Lower lobe of right lung (tissue), 2 donors: ENCODE measurements at regions not wholly inside any gene's neighbourhood (a gene's known extent, or its start where the extent isn't known, plus 50 kb on each side); places are given as distances from the start of the nearest gene placed in this dataset.

ENCODE experiments used
- ATAC-seq, 2 donors: fragments of 200-7000 bp; cut with Tn5 transposase; one replicate each; pipeline ENCODE4 v1.9.1; 2020 to 2022; ENCODE audit warnings: mild to moderate bottlenecking in 2 of 2, moderate library complexity in 2 of 2
- DNase-seq: peaks from one replicate; pipeline ENCODE4 v3.0.0-alpha.2; 2020
- H3K27ac ChIP-seq: fragments of 200-600 bp; one replicate; pipeline ENCODE4 v1.8.0; 2022
- H3K27me3 ChIP-seq: fragments of 200-600 bp; one replicate; pipeline ENCODE4 v1.8.0; 2022; ENCODE audit warnings: low read depth
- H3K36me3 ChIP-seq: fragments of 200-600 bp; one replicate; pipeline ENCODE4 v1.8.0; 2022; ENCODE audit warnings: mild to moderate bottlenecking
- H3K4me1 ChIP-seq: fragments of 200-600 bp; one replicate; pipeline ENCODE4 v1.8.0; 2022
- H3K4me3 ChIP-seq: fragments of 200-600 bp; one replicate; pipeline ENCODE4 v1.8.0; 2022; ENCODE audit warnings: mild to moderate bottlenecking
- H3K9me3 ChIP-seq: fragments of 200-600 bp; one replicate; pipeline ENCODE4 v1.8.0; 2022
- CTCF ChIP-seq: fragments of 200-600 bp; IDR thresholded peaks from one replicate; pipeline ENCODE4 v1.8.0; 2022; ENCODE audit warnings: antibody characterized with exemption, mild to moderate bottlenecking
- intact Hi-C: fragments of 100-400 bp; cut with DNase I; formaldehyde crosslinking; loops from one replicate; pipeline ENCODE4 v1.11.0; 2022
- donor health status: DM: no; HTN: yes; CAD: no; lungs with severe emphysema.

GRCh38 chr4:126874533-126874932, 758.2 kb upstream of the INTU start:
- intact Hi-C loops: no loop called here
- Histone ChIP-seq H3K27me3 (no peaks in the 10 kb centered on the region), H3K4me1 (no peaks in the 10 kb centered on the region), H3K9me3 (peaks cover 4% of the 10 kb centered on the region), H3K27ac (no peak overlapping the region), H3K36me3 (no peaks in the 10 kb centered on the region), H3K4me3 (no peak overlapping the region)
- no peak for ATAC-seq
- no peak for TF ChIP-seq CTCF
- no peak for DNase-seq

DNA sequence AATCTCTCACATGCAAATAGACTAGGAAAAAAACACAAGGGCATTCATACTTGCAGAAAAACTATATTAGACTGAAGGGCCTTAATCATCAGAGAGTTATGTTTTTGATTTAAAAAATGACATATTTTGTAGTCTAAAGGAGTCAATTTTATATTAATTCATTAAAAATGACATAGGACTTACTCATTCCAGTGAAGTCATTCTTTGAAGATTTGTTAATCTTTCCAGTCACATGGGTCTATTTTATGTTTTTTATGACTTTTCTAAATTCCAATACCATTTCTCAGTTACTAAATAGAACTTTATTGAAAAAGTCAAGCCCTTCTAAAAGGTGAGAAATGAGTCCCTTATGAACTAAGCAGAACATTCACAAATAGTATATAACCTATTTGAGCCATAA, 743.8 kb upstream of the INTU start:
- no peaks in the 10 kb centered on the region for H3K4me1 ChIP-seq
- H3K9me3 ChIP-seq: no peaks in the 10 kb centered on the region
- DNase-seq: no peak
- intact Hi-C loops: no loop called here
- H3K27me3 ChIP-seq: no peaks in the 10 kb centered on the region
- ATAC-seq: no peak
- TF ChIP-seq CTCF: no peak
- H3K4me3 ChIP-seq: no peak overlapping the region
- no peak overlapping the region for H3K27ac ChIP-seq
- no peaks in the 10 kb centered on the region for H3K36me3 ChIP-seq

DNA sequence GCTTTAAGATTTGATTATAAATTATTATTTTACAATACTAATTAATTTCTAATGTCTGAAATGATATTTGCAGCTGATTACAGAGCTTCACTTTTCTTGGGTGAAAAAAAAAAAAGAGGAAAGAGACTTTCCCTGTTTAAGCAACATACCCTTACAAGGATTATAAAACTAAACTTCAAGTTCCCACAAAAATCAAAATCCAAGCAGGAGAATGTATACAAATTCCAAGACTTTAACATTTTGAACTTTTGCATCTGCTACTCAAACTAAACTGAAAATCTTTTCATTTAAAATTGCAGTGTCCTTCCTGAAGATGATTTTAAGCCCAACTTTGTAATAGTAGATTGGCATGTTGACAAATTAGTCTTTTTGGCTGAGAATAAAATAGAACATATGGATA, 742.4 kb upstream of the INTU start:
- no peaks in the 10 kb centered on the region for H3K36me3 ChIP-seq
- ATAC-seq: no peak
- DNase-seq: no peak
- no peaks in the 10 kb centered on the region for H3K27me3 ChIP-seq
- no peak for TF ChIP-seq CTCF
- no peak overlapping the region for H3K4me3 ChIP-seq
- H3K27ac ChIP-seq: no peak overlapping the region
- no peaks in the 10 kb centered on the region for H3K4me1 ChIP-seq
- no peaks in the 10 kb centered on the region for H3K9me3 ChIP-seq
- intact Hi-C loops: no loop called here

DNA sequence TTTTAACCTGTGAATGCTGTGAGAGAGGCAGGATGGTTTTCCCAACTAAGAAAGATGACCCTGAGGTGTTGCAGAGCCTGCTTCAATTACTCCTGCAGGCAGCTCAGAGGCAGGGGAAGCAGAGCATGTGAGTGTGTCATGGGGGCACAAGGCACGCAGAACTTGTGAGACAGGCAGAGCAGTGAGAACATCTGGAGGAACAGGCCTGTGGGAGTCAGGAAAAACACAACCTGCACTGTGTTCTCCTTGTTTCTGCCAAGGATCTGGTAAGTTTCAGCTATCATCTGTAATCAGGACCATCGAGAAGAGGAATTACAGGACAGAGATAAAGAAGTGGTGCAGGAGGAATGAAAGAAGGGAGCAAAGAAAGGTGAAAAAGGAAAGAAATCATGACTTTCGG, 741.8 kb upstream of the INTU start:
- intact Hi-C loops: no loop called here
- Histone ChIP-seq H3K27ac (no peak overlapping the region), H3K9me3 (no peaks in the 10 kb centered on the region), H3K4me1 (no peaks in the 10 kb centered on the region), H3K36me3 (no peaks in the 10 kb centered on the region), H3K27me3 (no peaks in the 10 kb centered on the region), H3K4me3 (no peak overlapping the region)
- no peak for TF ChIP-seq CTCF
- ATAC-seq: no peak
- DNase-seq: no peak

DNA sequence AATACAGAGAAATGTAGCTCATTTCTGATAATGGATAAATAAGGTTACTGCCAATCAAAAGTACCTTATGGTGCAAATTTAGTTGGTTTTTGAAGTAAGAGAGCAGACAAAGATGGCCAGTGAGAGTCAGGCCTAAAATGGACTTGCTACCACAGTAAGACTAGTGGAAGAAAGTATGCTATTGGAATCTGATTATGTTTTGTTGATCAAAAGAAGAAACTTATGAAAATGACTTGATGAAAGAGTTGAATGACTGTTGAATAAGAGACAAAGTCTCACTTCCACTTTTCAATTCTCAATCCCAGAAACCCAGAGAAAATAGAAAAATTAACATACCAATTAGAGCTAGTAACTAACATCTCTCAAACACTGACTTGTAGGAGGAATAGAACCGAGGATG, 737.8 kb upstream of the INTU start:
- no peaks in the 10 kb centered on the region for H3K4me1 ChIP-seq
- no peaks in the 10 kb centered on the region for H3K9me3 ChIP-seq
- no peaks in the 10 kb centered on the region for H3K36me3 ChIP-seq
- TF ChIP-seq CTCF: no peak
- no peak overlapping the region for H3K4me3 ChIP-seq
- no peaks in the 10 kb centered on the region for H3K27me3 ChIP-seq
- DNase-seq (no peak), ATAC-seq (no peak)
- no peak overlapping the region for H3K27ac ChIP-seq
- intact Hi-C loops: no loop called here

DNA sequence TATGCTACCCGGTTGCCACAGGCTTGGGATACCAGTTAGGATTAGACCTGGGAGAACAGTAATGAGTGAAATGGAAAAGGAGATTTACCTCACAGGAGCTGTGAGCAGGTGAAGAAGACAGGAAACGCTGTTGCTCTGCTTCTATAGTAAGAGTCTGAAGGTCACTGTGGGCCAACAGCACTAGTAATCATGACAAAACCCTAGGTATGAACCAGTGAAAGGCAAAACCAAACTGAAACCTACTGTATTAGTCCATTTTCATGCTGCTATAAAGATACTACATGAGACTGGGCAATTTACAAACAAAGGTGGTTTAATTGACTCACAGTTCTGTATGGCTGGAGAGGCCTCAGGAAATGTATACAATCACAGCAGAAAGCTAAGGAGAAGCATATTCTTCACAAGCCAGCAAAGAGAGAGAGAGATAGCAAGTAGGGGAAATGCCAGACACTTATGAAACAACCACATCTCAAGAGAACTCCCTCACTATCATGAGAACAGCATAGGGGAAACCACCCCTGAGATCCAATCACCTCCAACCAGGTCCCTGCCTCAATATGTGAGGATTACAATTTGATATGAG, 736.7 kb upstream of the INTU start:
- Histone ChIP-seq H3K36me3 (no peaks in the 10 kb centered on the region), H3K4me1 (no peaks in the 10 kb centered on the region), H3K27me3 (no peaks in the 10 kb centered on the region), H3K9me3 (no peaks in the 10 kb centered on the region), H3K4me3 (no peak overlapping the region), H3K27ac (no peak overlapping the region)
- intact Hi-C loops: no loop called here
- no peak for DNase-seq
- ATAC-seq: no peak
- no peak for TF ChIP-seq CTCF
